ENCODE measurements at regions not wholly inside any gene's neighbourhood (a gene's known extent, or its start where the extent isn't known, plus 50 kb on each side); places are given as distances from the start of the nearest gene placed in this dataset.
"Not testable (repeated sequence)": the region's sequence is repeated elsewhere in the genome, so short reads cannot be mapped to it uniquely, and the experiment has no call there.

DNA sequence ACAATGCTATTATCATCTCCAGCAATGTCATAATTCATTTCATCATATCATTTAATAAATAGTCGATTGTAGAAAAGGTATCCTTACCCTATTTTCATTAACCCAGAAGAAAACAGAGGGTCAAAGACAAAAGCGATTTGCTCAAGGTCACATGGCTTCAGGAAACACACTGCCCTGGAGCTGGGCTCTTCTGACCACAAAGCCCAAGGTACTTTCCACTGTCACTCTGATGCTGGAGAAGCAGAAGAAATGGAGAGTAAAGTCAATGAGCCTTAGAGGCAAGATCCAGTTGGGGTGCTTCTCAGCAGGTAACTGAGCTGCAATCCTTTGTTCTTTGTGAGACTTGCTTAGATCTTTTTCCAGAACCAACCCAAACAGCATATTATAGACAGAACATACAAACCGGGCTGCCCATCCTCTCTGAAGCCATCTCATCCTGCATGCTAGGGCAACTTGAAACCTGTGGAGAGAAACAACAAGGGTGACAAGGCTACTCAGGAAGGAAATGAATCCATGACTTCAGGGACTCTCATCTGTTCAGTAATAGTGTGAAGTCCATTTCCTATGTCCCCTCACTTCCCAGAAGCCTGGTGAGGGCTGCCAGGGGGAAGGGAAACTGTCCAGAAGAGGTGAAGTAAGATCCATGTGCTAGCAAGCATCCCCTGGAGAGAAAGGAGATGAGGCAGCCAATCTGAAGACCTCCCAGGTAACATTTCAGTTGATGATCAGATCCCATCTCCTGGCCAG is 148.6 kb upstream of the SVIL start:
- DNase-seq = no peak

DNA sequence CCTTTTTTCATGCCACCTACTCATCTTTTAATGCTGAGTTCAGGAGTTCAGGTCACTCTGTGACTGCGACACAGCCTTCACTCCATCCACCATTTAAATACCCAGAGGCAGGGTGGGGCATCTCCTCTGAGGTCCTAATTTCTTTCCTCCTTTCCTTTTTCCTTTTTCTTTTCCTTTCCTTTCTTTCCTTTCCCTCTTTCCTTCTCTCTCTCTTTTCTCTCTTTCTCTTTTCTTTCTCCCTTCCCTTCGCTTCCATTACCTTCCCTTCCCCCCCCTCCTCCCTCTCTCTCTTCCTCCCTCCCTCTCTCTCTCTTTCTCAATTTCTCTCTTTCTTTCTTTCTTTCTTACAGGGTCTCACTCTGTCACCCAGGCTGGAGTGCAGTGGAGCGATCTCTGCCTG is 145.9 kb upstream of the SVIL start:
- DNase-seq = no peak

DNA sequence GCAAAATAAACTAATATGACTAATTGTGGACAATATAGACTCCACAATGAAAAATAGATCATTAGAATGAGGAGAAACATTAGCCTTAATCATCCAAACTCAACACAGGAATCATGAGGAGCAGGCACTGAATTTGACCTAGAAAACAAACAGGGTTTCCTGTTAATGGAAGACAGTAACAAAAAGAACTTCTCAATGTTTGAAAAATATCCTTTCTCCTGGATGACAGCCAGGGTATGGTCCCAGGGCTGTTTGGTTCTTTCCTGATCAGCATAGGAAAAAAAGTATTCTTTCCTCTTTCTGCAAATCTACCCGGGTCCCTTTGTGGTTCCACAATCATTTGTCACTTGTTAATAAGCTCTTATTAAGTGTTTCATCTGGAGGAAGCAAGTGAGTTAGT is 145.3 kb upstream of the SVIL start:
- DNase-seq = no peak

DNA sequence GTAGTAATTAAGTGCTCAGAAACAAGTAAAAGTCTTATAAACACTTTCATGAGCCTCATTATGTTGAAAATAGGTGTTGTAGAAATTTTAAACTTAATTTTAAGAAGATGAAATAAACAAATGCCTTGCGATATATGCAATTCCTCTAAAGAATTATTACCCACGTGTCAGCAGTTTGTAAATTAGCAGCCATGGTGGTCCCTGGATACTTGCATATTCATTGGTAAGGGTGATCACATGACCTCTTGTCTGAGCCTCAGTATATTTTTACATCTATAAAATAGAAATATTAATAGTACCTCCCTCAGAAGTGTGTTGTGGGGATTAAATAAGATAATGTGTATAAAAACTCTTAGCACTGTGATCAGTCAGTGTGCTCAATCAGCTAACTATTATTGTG is 141.5 kb upstream of the SVIL start:
- DNase-seq = no peak

DNA sequence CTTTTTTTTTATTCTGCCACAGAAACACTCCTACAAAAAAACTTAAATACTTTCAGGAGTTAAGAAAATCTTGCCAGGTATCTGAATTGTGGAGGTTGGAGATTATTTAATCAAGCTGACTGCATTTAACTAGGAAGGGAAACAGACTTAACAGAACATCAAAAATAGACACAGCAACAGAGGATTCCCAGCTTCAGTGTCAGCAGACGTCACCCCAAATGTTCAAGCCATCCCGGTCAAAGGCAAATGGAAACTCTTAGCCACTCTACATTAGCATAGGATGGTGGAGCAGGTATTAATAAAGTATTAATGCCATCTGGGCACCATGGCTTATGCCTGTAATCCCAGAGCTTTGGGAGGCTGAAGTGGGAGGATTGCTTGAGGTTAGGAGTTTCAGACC is 139.7 kb upstream of the SVIL start:
- DNase-seq = no peak

DNA sequence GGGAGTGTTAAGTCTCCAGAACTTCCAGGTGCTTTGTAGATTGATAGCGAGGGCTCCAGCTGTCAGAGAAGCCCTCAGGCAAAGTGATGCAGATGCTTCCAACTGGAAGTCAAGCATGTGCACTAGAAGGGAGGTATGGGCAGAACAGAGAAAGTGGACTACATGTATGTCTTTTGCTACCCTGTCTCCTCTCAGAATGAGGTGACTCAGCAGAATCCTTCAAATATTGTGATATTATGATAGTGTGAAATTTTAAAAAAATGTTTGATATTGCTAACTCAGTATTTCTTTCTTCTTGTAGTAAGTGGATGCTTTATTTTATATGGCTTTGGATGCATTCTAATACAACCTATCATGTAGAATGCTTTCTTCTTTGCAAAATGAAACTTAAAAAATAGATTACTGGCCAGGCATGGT is 138.9 kb upstream of the SVIL start:
- DNase-seq = no peak

DNA sequence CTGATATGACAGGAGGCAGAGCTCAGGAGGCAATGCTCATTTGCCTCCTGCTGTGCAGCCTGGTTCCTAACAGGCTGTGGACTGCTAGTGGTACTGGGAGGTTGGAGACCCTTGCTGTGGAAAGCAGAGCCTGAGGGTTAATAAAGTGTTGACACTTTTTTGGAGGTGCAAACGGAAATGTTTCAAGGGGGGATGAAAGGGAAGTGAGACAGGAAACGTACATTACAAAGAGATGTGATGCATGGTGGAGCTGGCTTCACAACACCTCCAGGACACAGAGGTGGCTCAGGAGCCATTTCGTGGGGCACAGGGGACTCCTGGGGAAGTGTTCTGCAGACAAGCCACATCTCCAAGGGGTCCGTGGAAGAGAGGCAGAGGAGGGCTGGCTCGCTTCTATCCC is 137.6 kb upstream of the SVIL start:
- DNase-seq = no peak

DNA sequence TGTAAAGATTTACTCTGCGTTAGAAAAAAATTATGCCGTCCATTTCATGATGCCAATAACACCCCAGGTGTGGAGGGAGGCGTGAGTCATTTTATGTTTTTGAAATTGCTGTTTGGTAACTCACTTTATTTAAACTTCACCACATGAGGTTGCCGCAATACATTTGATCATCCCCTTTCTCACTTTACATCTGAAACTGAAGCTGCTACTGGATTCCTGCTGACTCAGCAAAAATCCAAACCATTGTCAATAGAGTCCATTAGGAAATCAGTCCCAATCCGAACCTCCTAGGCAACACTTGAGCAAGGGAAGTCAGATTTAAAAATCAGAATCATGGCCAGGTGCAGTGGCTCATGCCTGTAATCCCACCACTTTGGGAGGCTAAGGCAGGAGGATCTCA is 136.6 kb upstream of the SVIL start:
- no peak for DNase-seq

DNA sequence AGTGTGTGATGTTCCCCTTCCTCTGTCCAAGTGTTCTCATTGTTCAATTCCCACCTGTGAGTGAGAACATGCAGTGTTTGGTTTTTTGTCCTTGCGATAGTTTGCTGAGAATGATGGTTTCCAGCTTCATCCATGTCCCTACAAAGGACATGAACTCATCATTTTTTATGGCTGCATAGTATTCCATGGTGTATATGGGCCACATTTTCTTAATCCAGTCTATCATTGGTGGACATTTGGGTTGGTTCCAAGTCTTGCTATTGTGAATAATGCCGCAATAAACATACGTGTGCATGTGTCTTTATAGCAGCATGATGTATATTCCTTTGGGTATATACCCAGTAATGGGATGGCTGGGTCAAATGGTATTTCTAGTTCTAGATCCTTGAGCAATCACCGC is 134.5 kb upstream of the SVIL start:
- not testable (repeated sequence) for DNase-seq

DNA sequence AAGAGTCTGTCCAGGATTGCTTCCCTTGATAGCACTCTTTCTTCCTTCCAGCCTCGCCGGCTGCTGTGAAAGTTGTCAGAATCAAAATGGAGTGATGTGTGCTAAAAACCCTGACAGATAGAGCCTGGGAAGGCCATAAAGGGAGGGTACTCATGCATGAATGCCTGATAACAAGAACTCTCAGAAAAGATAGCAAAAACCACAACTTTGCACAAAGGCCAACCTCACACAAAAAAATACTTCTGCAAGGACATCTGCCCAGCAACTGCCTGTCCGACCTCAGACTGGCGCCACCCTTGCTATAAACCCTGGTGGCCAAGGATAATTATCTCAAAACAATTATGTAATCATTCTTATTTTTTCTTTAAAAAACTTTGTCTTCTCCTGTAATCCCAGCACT is 133.2 kb upstream of the SVIL start:
- no peak for DNase-seq

DNA sequence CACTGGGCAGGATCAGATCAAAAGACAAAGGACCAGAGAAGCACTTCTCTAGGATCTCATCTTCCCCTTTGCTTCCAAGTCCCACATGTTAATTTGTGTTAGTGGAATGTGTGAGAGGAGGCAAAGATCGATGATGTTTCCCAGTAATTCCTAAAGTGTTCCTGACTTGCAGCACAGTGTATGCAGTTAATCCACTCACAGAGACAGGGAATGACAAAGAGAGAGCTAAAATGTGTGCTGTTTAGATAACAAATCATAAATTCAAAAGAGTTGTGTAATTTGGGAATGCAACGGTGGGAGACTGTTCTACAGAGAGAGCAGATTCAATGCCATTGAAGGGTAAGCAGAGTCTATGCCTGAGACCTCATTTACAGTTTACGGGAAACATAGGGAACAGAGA is 132.0 kb upstream of the SVIL start:
- no peak for DNase-seq

DNA sequence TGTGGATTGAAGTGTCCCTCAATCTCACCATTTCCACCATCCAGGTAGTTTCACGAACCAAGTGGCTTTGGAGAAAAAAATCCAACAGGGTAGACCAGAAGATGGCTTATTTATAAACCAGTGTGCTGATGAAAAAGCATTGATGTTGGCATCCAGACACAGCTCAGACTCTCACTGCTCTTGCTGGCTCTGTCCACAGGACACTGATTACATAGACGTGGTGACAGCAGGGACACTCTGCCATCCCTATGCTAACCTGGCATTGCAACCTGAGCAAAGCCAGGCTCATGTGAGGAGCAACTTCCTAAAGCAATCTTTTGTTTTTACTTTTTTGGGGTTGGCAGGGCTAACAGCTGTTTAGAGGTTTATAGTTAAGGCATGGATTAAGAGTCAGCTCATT is 130.6 kb upstream of the SVIL start:
- no peak for DNase-seq

DNA sequence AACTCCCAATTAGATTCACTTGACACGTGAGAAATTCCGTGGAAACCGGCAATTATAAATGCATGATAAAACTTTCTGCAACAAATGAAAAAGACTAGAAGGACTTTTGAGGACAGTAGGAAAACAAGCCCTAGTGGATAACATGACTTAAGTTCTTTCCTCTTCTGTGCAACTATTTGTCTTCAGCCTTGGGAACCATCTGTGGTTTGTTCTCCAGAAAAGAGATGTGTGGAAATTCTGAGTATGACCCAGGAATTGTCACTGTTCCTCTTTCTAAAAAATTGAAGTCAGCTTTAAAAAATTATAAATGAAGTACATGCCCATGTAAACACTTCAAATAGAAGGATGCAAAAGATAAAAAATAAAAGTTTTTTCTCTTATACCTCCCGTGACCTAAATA is 128.6 kb upstream of the SVIL start:
- no peak for DNase-seq

DNA sequence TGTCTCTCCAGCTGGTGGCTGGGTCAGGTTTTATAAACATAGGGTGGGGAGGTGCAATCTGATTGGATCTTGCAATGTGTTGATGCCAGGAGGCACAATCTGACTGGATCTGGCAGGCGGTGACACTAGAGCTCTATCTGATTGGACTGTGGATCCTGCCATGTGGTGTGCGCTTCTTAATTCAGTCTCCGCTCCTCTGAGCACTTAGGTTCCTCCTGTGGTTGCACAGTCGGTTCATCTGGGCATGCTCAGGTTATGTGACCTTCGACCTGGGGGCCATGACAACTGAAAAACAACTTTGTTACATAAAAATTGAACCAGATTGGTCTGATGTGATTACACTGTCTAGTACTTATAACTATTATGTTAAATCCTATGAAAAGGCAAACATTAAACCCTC is 127.1 kb upstream of the SVIL start:
- DNase-seq = no peak

DNA sequence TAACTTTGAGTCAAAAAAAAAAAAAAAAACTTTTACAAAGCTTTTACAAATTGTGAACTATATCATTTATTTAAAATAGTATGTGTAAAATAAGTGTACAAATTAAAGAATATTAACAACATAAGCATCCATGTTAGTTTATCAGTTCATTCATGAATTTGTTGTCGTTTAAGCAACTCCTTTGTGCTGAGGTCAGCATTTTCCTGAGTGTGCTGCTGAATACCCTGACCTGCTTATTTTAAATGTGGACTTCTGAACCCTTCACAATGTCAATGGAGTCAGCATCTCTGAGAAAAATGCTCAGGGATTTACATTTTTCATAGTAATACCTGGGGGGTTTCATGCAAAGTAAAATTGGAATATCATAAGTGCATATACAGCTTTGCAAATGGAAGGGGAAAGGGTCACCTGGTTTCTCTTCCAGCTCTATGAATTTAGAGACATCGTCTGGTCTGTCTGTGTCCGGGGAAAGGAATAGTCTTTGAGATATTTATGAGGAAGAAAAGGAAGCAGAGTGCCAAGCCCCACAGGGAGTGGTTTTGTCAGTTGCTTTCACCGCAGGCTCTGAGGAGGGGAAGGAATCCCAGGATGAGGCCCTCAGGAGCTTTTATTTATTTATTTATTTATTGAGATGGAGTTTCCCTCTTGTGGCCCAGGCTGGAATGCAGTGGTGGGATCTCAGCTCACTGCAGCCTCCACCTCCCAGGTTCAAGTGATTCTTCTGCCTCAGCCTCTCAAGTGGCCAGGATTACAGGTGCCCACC is 125.5 kb upstream of the SVIL start:
- no peak for DNase-seq

DNA sequence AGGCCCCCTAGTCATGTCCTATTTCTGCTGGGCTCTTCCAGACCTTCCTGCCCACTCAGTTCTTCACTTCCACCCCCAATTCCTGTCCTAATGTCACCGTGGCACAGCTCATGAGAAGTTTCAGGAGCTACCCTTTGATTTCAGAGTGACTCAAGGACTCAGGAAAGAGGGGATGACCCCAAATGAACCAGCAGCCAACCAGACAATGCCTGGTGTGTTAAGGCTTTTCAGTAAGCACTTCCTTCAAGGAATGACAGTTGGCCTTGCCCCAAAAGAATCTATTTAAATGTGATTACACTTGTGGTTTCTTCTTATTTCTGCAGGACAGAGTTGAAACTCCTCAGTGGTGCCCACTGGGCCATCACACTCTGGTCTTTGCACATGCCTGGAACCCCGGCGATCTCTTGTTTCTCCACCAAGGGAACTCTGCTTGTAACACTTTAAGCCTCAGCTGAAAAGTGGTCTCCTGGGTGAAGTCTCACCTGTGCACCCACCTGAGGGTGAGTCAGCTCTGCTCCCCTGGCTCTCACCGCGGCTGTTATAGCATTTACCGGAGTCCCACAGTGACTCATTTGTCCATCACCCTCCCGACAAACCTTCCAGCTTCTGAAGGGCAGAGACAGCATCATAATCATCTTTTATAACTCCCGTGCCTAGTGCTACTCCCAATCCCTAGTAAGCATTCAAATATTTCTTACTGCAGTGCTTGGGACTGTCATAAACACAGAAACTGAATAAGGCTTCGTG is 123.0 kb upstream of the SVIL start:
- DNase-seq = no peak

DNA sequence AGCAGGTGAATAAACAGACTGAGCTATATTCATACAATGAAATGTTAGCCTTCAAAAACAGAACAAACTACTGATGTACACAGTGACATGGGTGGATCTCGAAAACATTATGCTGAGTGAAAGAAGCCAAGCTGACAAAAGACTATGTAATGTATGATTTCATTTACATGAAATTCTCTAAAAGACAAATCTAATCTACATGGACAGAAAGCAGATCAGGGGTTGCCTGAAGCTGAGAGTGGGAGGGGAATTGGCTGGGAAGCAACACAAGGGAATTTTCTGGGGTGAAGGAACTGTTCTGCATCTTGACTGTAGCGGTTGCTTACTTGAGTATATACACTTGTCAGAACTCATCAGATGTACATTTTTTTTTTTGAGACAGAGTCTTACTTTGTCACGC is 121.7 kb upstream of the SVIL start:
- DNase-seq = no peak

DNA sequence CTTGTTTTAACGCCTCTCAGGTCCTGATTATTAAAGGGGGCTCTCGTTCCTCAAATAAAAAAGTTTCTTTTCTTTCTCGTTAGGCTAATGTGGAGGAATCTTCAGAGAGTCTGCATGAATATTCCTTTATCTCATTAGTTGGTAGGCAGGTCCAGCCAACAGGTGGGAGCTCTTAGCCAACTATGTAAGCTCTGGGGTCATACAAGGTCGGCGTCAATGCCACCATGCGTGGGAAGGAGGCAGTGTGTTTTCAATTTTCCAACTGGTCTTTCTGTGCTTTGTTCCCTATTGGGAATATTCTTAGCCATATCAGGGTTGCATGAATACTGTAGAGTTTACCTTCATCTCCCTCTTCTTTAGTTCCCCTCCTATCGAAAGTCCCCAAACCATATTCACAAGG is 118.5 kb upstream of the SVIL start:
- DNase-seq = no peak

DNA sequence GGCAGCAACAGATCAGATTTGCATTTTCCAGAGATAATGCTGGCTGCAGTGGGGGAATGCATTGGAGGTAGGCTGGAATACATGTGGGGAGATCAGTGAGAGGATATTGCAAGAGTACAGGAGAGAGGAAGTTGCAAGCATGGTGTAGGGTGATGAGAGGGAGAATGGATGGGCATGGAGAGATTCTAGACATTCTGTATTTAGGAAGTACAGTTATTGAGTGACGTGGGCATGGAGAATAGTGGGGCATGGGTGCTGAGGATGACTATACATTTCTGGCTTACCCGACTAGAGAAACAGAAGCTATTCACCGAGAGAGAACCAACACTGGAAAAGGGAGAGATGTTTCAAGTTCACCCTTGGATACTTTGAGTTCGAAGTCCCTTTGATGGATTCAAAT is 116.9 kb upstream of the SVIL start:
- no peak for DNase-seq

DNA sequence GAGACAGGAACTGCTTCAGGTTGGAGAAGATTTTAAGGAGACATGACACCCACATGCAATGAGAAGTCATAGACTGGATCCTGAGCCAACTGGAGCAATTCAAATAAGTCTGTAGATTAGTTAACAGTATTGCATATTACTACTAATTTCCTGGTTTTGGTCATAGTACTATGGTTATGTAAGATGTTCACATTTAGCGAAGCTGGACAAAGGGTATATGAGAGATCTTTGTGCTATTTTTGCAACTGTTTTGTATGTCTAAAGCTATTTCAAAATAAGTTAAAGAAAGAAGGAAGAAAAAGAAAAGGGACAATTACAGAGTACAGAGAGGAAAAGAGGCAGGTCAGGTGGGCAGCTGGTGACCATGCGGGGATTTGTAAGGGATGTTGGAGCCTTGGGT is 116.5 kb upstream of the SVIL start:
- no peak for DNase-seq

DNA sequence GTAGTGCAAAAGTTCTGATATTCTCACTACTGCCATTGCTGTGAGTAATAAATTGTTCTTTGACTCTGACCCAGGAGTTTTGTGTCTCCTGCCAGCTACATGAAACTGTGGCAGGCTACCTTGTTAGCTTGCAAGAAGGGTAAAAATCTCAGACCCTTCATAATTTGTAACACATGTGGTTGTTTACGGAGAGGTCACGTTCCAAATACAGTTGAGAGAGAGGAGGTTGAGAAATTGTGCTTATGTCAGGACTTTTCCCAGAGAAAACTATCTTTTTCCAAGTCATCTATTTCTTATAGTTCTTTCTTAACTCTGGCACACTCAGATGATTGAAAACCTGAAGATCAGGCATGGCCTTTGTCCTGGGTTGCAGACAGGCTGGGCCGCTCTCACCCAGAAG is 114.4 kb upstream of the SVIL start:
- no peak for DNase-seq

DNA sequence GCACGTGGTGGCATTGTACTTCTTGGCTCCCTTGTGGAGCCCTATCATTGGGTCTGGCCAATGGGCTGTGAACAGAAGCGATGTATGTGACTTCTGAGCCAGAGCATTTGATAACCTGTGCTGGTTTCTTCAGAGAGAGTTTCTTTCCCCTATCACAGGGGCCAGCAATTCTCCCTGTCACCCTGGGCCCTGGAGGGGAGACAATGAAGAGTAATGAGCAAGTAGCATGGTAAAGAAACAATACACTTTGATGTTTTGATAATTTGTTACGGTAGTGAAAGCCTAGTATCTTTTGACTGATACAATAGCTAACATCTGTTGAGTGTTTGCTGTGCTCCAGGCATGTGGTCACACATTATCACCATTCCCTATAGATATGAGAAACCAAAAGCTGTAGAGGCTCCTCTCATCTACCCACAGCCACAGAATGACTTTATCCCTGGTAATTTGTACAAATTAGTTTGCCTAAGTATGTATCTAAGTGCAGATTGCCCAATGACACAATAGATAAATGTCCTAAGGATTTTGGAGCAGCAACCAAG is 113.4 kb upstream of the SVIL start:
- DNase-seq = no peak

DNA sequence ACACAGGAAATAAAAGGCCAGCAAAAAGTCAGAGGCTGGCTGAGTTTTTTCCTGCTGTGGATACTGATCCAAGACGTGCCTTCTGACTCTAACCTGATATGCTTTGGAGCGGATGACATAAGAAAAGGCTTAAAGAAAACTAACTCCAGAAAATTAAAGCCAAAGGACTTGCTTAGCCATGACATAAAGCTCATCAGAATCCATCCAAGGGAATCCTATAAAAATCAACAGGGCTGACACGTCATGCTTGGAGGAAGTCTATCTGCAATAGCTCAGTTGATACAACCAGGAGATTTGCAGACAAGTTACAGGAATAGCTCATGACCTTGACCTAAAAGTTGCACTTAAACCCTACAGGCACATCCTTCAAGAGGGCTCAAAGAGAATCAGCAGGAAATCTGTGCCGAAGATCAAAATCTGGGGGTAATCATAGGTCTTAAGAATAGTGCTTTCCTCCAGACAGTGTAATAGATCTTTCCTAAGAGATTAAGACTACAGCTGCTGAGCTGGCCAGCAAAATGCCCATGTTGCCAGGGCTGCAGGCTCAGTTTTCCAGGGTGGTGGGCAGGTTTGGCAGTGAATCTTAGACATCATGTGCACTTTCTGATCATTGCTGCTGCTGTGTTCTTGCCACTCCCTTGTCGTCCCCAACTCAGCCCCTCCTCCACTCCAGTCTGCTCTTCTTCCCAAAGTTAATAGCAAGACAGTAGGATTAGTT is 111.5 kb upstream of the SVIL start:
- no peak for DNase-seq

Data from AML-193 (cell line).